H1 (cell line): ENCODE measurements at regions not wholly inside any gene's neighbourhood (a gene's known extent, or its start where the extent isn't known, plus 50 kb on each side); places are given as distances from the start of the nearest gene placed in this dataset.

Source experiments
- CTCF ChIA-PET: fragments of 300-600 bp; sonication (Branson Sonifier 250); formaldehyde crosslinking; loops from one replicate; lab custom pipeline; 2021; ENCODE audit not compliant: partially characterized antibody; lab: Charles Lee
- POLR2A ChIA-PET: fragments of 300-600 bp; sonication (Branson Sonifier 250); formaldehyde crosslinking; loops from one replicate; lab custom pipeline; 2021; ENCODE audit warnings: inconsistent platforms; ENCODE audit not compliant: partially characterized antibody; lab: Charles Lee
- DNase-seq, 2 experiments: peaks; one replicate each; pipeline versions ENCODE4 v3.0.0 to v3.0.0-alpha.2; 2010 to 2022; ENCODE audit warnings: low spot score in 2 of 2, low read depth in 1 of 2, mixed read lengths in 1 of 2
- FAIRE-seq: peaks from 2 replicates; lab custom pipeline; 2011; peaks lifted over from hg19 to GRCh38; lab: Jason Lieb, UNC
- H2AFZ ChIP-seq: 2 replicates; pipeline ENCODE4 v1.8.1; 2012; ENCODE audit warnings: low read length, inconsistent platforms
- H2AK5ac ChIP-seq: 2 replicates; pipeline ENCODE4 v1.6.1; 2013; ENCODE audit warnings: low read depth, low read length
- H2BK120ac ChIP-seq: replicated peaks from 2 replicates; pipeline ENCODE3; 2013; ENCODE audit warnings: low read depth, low read length, inconsistent platforms
- H2BK12ac ChIP-seq: 2 replicates; pipeline ENCODE4 v1.6.1; 2013; ENCODE audit warnings: low read depth, low read length
- H2BK15ac ChIP-seq: 2 replicates; pipeline ENCODE4 v1.6.1; 2013; ENCODE audit warnings: low read length
- H2BK20ac ChIP-seq: 2 replicates; pipeline ENCODE4 v1.6.1; 2013; ENCODE audit warnings: low read length
- H2BK5ac ChIP-seq: 2 replicates; pipeline ENCODE4 v1.6.1; 2013; ENCODE audit warnings: low read depth, low read length
- H3K14ac ChIP-seq: 2 replicates; pipeline ENCODE4 v1.6.1; 2013; ENCODE audit warnings: inconsistent platforms; ENCODE audit not compliant: insufficient read length
- H3K18ac ChIP-seq: 2 replicates; pipeline ENCODE4 v1.6.1; 2013; ENCODE audit warnings: low read length; ENCODE audit errors: extremely low read depth
- H3K23ac ChIP-seq: 2 replicates; pipeline ENCODE4 v1.6.1; 2013; ENCODE audit warnings: inconsistent platforms; ENCODE audit not compliant: insufficient read length
- H3K23me2 ChIP-seq: 2 replicates; pipeline ENCODE4 v1.6.1; 2013; ENCODE audit warnings: low read depth, low read length
- H3K27ac ChIP-seq: 2 replicates; pipeline ENCODE4 v1.6.1; 2011; ENCODE audit warnings: low read depth, low read length, inconsistent platforms
- H3K27me3 ChIP-seq, 4 experiments: replicated peaks in 1 of 4; 1 replicate in 1 of 4; 2 replicates in 3 of 4; pipeline versions ENCODE4 v1.6.1 to v1.8.1; 2011 to 2013; ENCODE audit warnings: low read length in 3 of 4, mild to moderate bottlenecking in 3 of 4, inconsistent platforms in 2 of 4, mixed read lengths in 2 of 4, moderate library complexity in 1 of 4; ENCODE audit not compliant: control insufficient read depth in 3 of 4, insufficient read depth in 3 of 4; ENCODE audit errors: extremely low read depth in 1 of 4
- H3K36me3 ChIP-seq, 4 experiments: 2 replicates each; pipeline versions ENCODE4 v1.6.1 to v1.8.1; 2011 to 2013; ENCODE audit warnings: mild to moderate bottlenecking in 4 of 4, low read length in 3 of 4, moderate library complexity in 2 of 4, control low read depth in 1 of 4, inconsistent platforms in 1 of 4; ENCODE audit not compliant: insufficient read depth in 4 of 4, control insufficient read depth in 2 of 4
- H3K4ac ChIP-seq: replicated peaks from 2 replicates; pipeline ENCODE3; 2013; ENCODE audit warnings: low read length, low read depth, mixed read lengths, inconsistent platforms; ENCODE audit not compliant: insufficient read length
- H3K4me1 ChIP-seq, 4 experiments: replicated peaks in 1 of 4; 1 replicate in 1 of 4; 2 replicates in 3 of 4; pipeline versions ENCODE4 v1.6.1 to v1.8.1; 2011 to 2013; ENCODE audit warnings: low read length in 3 of 4, inconsistent platforms in 2 of 4, mixed read lengths in 1 of 4; ENCODE audit not compliant: insufficient read depth in 4 of 4, control insufficient read depth in 3 of 4
- H3K4me2 ChIP-seq, 2 experiments: 2 replicates each; pipeline versions ENCODE4 v1.6.1 to v1.8.1; 2011 to 2013; ENCODE audit warnings: low read depth in 2 of 2, low read length in 2 of 2, control low read depth in 1 of 2, inconsistent platforms in 1 of 2, mild to moderate bottlenecking in 1 of 2; ENCODE audit not compliant: insufficient read depth in 1 of 2
- H3K4me3 ChIP-seq, 4 experiments: fragments of 200-600, 300-600 bp in 1 of 4; sonication (generic), shearing (Covaris generic), sonication (Bioruptor Twin) in 1 of 4; 2 replicates each; pipeline versions ENCODE4 v1.5.1 to v1.8.1; 2011 to 2016; ENCODE audit warnings: low read length in 4 of 4, low read depth in 3 of 4, control low read depth in 2 of 4, inconsistent platforms in 2 of 4, mild to moderate bottlenecking in 2 of 4, mixed read lengths in 1 of 4, moderate library complexity in 1 of 4; ENCODE audit not compliant: insufficient read depth in 2 of 4; ENCODE audit errors: extremely low read depth in 1 of 4
- H3K56ac ChIP-seq: replicated peaks from 2 replicates; pipeline ENCODE3; 2013; ENCODE audit warnings: low read depth, mild to moderate bottlenecking, mixed read lengths, low read length, inconsistent platforms; ENCODE audit not compliant: insufficient read length
- H3K79me1 ChIP-seq: 2 replicates; pipeline ENCODE4 v1.6.1; 2013; ENCODE audit warnings: low read depth, low read length, control low read depth
- H3K79me2 ChIP-seq, 2 experiments: 2 replicates each; pipeline versions ENCODE4 v1.6.1 to v1.8.1; 2012 to 2013; ENCODE audit warnings: low read length in 2 of 2, mild to moderate bottlenecking in 2 of 2, inconsistent platforms in 1 of 2; ENCODE audit not compliant: insufficient read depth in 2 of 2, control insufficient read depth in 1 of 2
- H3K9ac ChIP-seq, 4 experiments: replicated peaks in 1 of 4; 1 replicate in 1 of 4; 2 replicates in 3 of 4; pipeline versions ENCODE4 v1.6.1 to v1.8.1; 2011 to 2013; ENCODE audit warnings: low read depth in 3 of 4, low read length in 3 of 4, control low read depth in 2 of 4, mild to moderate bottlenecking in 2 of 4, moderate library complexity in 2 of 4, inconsistent platforms in 1 of 4; ENCODE audit errors: extremely low read depth in 1 of 4
- H3K9me3 ChIP-seq, 2 experiments: 2 replicates each; pipeline versions ENCODE4 v1.6.1 to v1.8.1; 2012 to 2013; ENCODE audit warnings: mild to moderate bottlenecking in 2 of 2, moderate library complexity in 2 of 2, control low read depth in 1 of 2, inconsistent platforms in 1 of 2, low read depth in 1 of 2, low read length in 1 of 2, mixed read lengths in 1 of 2; ENCODE audit not compliant: insufficient read depth in 2 of 2
- H4K20me1 ChIP-seq, 2 experiments: replicated peaks in 1 of 2; 2 replicates each; pipeline versions ENCODE3 to v1.8.1; 2011 to 2013; ENCODE audit warnings: inconsistent platforms in 2 of 2, low read length in 2 of 2, mild to moderate bottlenecking in 1 of 2; ENCODE audit not compliant: insufficient read depth in 2 of 2, control insufficient read depth in 1 of 2
- H4K5ac ChIP-seq: 2 replicates; pipeline ENCODE4 v1.6.1; 2013; ENCODE audit warnings: low read length, low read depth, mixed read lengths, inconsistent platforms; ENCODE audit not compliant: insufficient read length
- H4K8ac ChIP-seq: 2 replicates; pipeline ENCODE4 v1.8.0; 2013; ENCODE audit warnings: mild to moderate bottlenecking, moderate library complexity, low read length, inconsistent platforms; ENCODE audit not compliant: insufficient read depth; ENCODE audit errors: extremely low read depth
- H4K91ac ChIP-seq: replicated peaks from 2 replicates; pipeline ENCODE3; 2013; ENCODE audit warnings: low read length, mixed read lengths, inconsistent platforms; ENCODE audit not compliant: insufficient read length
- FOSL1 ChIP-seq: IDR thresholded peaks from 2 replicates; pipeline ENCODE4 v1.6.1; 2011; ENCODE audit warnings: mild to moderate bottlenecking, low read depth, low read length, moderate library complexity; ENCODE audit not compliant: insufficient read depth
- RBBP5 ChIP-seq: IDR thresholded peaks from 2 replicates; pipeline ENCODE4 v1.7.1; 2012; ENCODE audit warnings: low read depth, mild to moderate bottlenecking, inconsistent platforms, low read length, moderate library complexity, borderline replicate concordance
- RFX5 ChIP-seq: IDR thresholded peaks from 2 replicates; pipeline ENCODE4 v1.6.1; 2011; ENCODE audit warnings: low read depth, low read length, improper control_type of control experiment, borderline replicate concordance
- SAP30 ChIP-seq: fragments of 300-600 bp; sonication (generic); IDR thresholded peaks from 2 replicates; pipeline ENCODE4 v1.7.1; 2012; ENCODE audit warnings: low read length, moderate library complexity, mild to moderate bottlenecking, inconsistent platforms; ENCODE audit not compliant: insufficient read depth, insufficient replicate concordance
- SIN3A ChIP-seq, 2 experiments: IDR thresholded peaks in 1 of 2; conservative IDR thresholded peaks in 1 of 2; 2 replicates each; pipeline ENCODE4 v1.6.1; 2011 to 2012; ENCODE audit warnings: low read length in 2 of 2, improper control_type of control experiment in 1 of 2, low read depth in 1 of 2, mild to moderate bottlenecking in 1 of 2
- TCF12 ChIP-seq: IDR thresholded peaks from 2 replicates; pipeline ENCODE4 v1.6.1; 2011; ENCODE audit warnings: low read depth, mild to moderate bottlenecking, low read length

DNA sequence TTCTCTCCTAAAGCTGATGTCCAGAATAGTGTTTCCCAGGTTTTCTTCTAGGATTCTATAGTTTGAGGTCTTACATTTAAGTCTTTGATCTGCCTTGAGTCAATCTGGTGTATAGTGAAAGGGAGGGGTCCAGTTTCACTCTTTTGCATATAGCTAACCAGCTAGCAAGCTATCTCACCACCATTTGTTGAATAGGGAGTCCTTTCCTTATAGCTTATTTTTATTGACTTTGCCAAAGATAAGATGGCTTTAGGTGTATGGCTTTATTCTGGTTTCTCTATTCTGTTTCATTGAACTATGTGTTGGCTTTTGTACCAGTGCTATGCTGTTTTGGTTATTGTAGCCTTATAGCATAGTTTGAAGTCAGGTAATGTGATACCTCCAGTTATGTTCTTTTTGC is 1386.1 kb downstream of the SLITRK5 start:
- H3K4me1 ChIP-seq = peaks cover 0 to 5% (median 0%) of the 10 kb centered on the region in 4 experiments; a peak in 3 of 7 replicates
- H4K91ac ChIP-seq = no peak overlapping the region
- H2BK20ac ChIP-seq = no peak overlapping the region
- H3K27ac ChIP-seq = no peak overlapping the region
- ChIA-PET POLR2A (no interaction called here), CTCF (interaction anchor here (0.6 to 1.2 kb wide), 4 partner anchors 10 to 1057 kb away, joined by 3 to 4 read pairs (median 3); no protein-coding TSS in a partner anchor)
- no peaks in the 10 kb centered on the region for H4K20me1 ChIP-seq
- H3K9ac ChIP-seq = no peak overlapping the region
- H3K14ac ChIP-seq = no peak overlapping the region
- H3K4me3 ChIP-seq = no peak overlapping the region
- H3K79me1 ChIP-seq = no peaks in the 10 kb centered on the region
- H2BK5ac ChIP-seq = no peak overlapping the region
- H2AFZ ChIP-seq = no peak overlapping the region
- FAIRE-seq (no peak), DNase-seq (no peak)
- H3K4ac ChIP-seq = no peak overlapping the region
- H3K23me2 ChIP-seq = no peaks in the 10 kb centered on the region
- no peaks in the 10 kb centered on the region for H3K79me2 ChIP-seq
- no peak overlapping the region for H3K18ac ChIP-seq
- H4K8ac ChIP-seq = no peak overlapping the region
- no peak overlapping the region for H3K4me2 ChIP-seq
- no peaks in the 10 kb centered on the region for H3K36me3 ChIP-seq
- H3K56ac ChIP-seq = no peak overlapping the region
- no peak overlapping the region for H4K5ac ChIP-seq
- H2BK15ac ChIP-seq = no peak overlapping the region
- H3K23ac ChIP-seq = no peak overlapping the region
- no peak overlapping the region for H2BK12ac ChIP-seq
- H2BK120ac ChIP-seq = no peak overlapping the region
- H2AK5ac ChIP-seq = no peak overlapping the region
- no peaks in the 10 kb centered on the region for H3K9me3 ChIP-seq
- TF ChIP-seq FOSL1 (no peak), RFX5 (no peak), RBBP5 (no peak), SAP30 (no peak), SIN3A (conservative IDR thresholded peaks at IDR 0.05 in 1 of 2, IDR thresholded peaks at IDR 0.05 in 1 of 2; ENCODE audit: low read depth in 1 of 2, low read length in 2 of 2) (no peak), TCF12 (no peak)
- TF ChIP-seq, all 59 proteins: peak for 0
- H3K27me3 ChIP-seq = no peaks in the 10 kb centered on the region
